ENCODE measurements at regions not wholly inside any gene's neighbourhood (a gene's known extent, or its start where the extent isn't known, plus 50 kb on each side); places are given as distances from the start of the nearest gene placed in this dataset.
"Not testable (repeated sequence)": the region's sequence is repeated elsewhere in the genome, so short reads cannot be mapped to it uniquely, and the experiment has no call there.

- Histone ChIP-seq H3K27ac (no peak overlapping the region), H3K9me3 (no peaks in the 10 kb centered on the region), H3K36me3 (ENCODE audit: low read depth, missing control alignments) (no peaks in the 10 kb centered on the region), H3K4me3 (no peak overlapping the region), H3K4me1 (no peaks in the 10 kb centered on the region), H3K27me3 (no peaks in the 10 kb centered on the region)
- intact Hi-C loops (cut with DNase I; ENCODE audit: low total_unique reads) = no loop called here
- no peak for DNase-seq
- TF ChIP-seq, protein P1, sequence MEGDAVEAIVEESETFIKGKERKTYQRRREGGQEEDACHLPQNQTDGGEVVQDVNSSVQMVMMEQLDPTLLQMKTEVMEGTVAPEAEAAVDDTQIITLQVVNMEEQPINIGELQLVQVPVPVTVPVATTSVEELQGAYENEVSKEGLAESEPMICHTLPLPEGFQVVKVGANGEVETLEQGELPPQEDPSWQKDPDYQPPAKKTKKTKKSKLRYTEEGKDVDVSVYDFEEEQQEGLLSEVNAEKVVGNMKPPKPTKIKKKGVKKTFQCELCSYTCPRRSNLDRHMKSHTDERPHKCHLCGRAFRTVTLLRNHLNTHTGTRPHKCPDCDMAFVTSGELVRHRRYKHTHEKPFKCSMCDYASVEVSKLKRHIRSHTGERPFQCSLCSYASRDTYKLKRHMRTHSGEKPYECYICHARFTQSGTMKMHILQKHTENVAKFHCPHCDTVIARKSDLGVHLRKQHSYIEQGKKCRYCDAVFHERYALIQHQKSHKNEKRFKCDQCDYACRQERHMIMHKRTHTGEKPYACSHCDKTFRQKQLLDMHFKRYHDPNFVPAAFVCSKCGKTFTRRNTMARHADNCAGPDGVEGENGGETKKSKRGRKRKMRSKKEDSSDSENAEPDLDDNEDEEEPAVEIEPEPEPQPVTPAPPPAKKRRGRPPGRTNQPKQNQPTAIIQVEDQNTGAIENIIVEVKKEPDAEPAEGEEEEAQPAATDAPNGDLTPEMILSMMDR (IDR thresholded peaks at IDR 0.05) = no peak
- no peak for TF ChIP-seq POLR2A (IDR thresholded peaks at IDR 0.05)
Measured at GRCh38 chr9:29449306-29449705, 1876.0 kb upstream of the C9orf72 start.

GRCh38 chr9:29450343-29450875, 1877.1 kb upstream of the C9orf72 start:
- not testable (repeated sequence) for H3K4me1 ChIP-seq

GRCh38 chr9:29456940-29457339, 1883.7 kb upstream of the C9orf72 start:
- intact Hi-C loops (cut with DNase I; ENCODE audit: low total_unique reads) = no loop called here
- Histone ChIP-seq H3K36me3 (ENCODE audit: low read depth, missing control alignments) (no peaks in the 10 kb centered on the region), H3K4me3 (no peak overlapping the region), H3K9me3 (no peaks in the 10 kb centered on the region), H3K27ac (no peak overlapping the region), H3K4me1 (no peaks in the 10 kb centered on the region), H3K27me3 (no peaks in the 10 kb centered on the region)
- WGBS, 2 donors = 78 to 81% methylated on average over 3 of the region's 3 CpGs
- DNase-seq = no peak
- TF ChIP-seq POLR2A (IDR thresholded peaks at IDR 0.05) = no peak
- TF ChIP-seq, protein P1 (IDR thresholded peaks at IDR 0.05) = no peak

More at GRCh38 chr9:29450343-29450875, 1877.1 kb upstream of the C9orf72 start:
- H3K4me3 ChIP-seq; DNase-seq; H3K27ac ChIP-seq; H3K27me3 ChIP-seq; H3K36me3 ChIP-seq (ENCODE audit: low read depth, missing control alignments); H3K9me3 ChIP-seq; intact Hi-C loops (cut with DNase I; ENCODE audit: low total_unique reads): not testable (repeated sequence)
- WGBS, 2 donors = 68 to 85% methylated on average over 26 to 29 of the region's 29 CpGs

- no peaks in the 10 kb centered on the region for H3K4me1 ChIP-seq
- H3K27ac ChIP-seq = no peak overlapping the region
- 33 to 60% methylated on average over 1 of the region's 1 CpG for WGBS, 2 donors
- no peaks in the 10 kb centered on the region for H3K27me3 ChIP-seq
- H3K4me3 ChIP-seq = no peak overlapping the region
- H3K36me3 ChIP-seq (ENCODE audit: low read depth, missing control alignments) = no peaks in the 10 kb centered on the region
- no peaks in the 10 kb centered on the region for H3K9me3 ChIP-seq
- TF ChIP-seq, protein P1 (IDR thresholded peaks at IDR 0.05) = no peak
- TF ChIP-seq POLR2A (IDR thresholded peaks at IDR 0.05) = no peak
- intact Hi-C loops (cut with DNase I; ENCODE audit: low total_unique reads) = no loop called here
- DNase-seq = no peak
Measured at GRCh38 chr9:29475471-29475870, 1902.2 kb upstream of the C9orf72 start.

DNA sequence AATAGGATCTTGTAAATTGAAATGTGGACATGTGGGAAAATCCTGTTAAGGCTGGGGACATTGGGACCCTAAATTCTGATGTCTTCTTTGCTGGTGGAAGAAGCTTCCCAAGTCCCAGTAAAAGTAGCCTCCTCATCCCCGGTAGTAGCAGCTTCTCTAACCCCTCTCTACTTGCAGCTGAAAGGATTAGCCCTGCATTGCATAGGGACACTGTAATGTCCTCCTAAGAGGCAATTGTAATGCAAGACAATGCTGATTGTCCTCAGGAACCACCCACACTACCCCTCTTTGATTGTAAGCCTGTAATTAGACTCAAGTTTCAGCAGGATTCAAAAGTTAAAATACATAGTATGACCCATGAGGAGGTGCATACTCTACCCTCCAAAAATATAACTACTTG, 1938.4 kb upstream of the C9orf72 start:
- no peak for DNase-seq
- intact Hi-C loops (cut with DNase I; ENCODE audit: low total_unique reads) = no loop called here
- 75 to 86% methylated on average over 1 of the region's 1 CpG for WGBS, 2 donors
- no peak overlapping the region for H3K4me3 ChIP-seq
- no peak overlapping the region for H3K27ac ChIP-seq
- H3K36me3 ChIP-seq (ENCODE audit: low read depth, missing control alignments) = no peaks in the 10 kb centered on the region
- TF ChIP-seq, protein P1 (IDR thresholded peaks at IDR 0.05) = no peak
- no peak for TF ChIP-seq POLR2A (IDR thresholded peaks at IDR 0.05)
- H3K4me1 ChIP-seq = no peaks in the 10 kb centered on the region
- no peaks in the 10 kb centered on the region for H3K27me3 ChIP-seq
- no peaks in the 10 kb centered on the region for H3K9me3 ChIP-seq

Data from testis (tissue), 2 donors.